Right atrium auricular region (tissue), 2 donors: ENCODE measurements at regions not wholly inside any gene's neighbourhood (a gene's known extent, or its start where the extent isn't known, plus 50 kb on each side); places are given as distances from the start of the nearest gene placed in this dataset.
"Not testable (repeated sequence)": the region's sequence is repeated elsewhere in the genome, so short reads cannot be mapped to it uniquely, and the experiment has no call there.

Experiments
- DNase-seq: peaks from one replicate; pipeline ENCODE4 v3.0.0-alpha.2; 2019; ENCODE audit warnings: low spot score
- H3K27ac ChIP-seq, 2 donors: fragments of 200-600 bp; sonication (generic); 1 replicate in 1 of 2; 2 replicates in 1 of 2; pipeline ENCODE4 v1.5.1; 2016 to 2019
- H3K27me3 ChIP-seq, 2 donors: fragments of 200-600 bp; sonication (generic); one replicate each; pipeline versions ENCODE4 v1.5.1 to v1.6.0; 2017 to 2019
- H3K36me3 ChIP-seq: fragments of 200-600 bp; sonication (generic); one replicate; pipeline ENCODE4 v1.5.1; 2016
- H3K4me1 ChIP-seq, 2 donors: fragments of 200-600 bp; sonication (generic); one replicate each; pipeline versions ENCODE4 v1.5.1 to v1.6.0; 2017 to 2019
- H3K4me3 ChIP-seq, 2 donors: fragments of 200-600 bp; sonication (generic); 1 replicate in 1 of 2; 2 replicates in 1 of 2; pipeline ENCODE4 v1.5.1; 2017 to 2019; ENCODE audit warnings: mild to moderate bottlenecking in 1 of 2, moderate library complexity in 1 of 2
- H3K9me3 ChIP-seq, 2 donors: fragments of 200-600 bp; sonication (generic); one replicate each; pipeline ENCODE4 v1.5.1; 2019
- CTCF ChIP-seq, 2 donors: fragments of 200-600 bp; sonication (generic); IDR thresholded peaks; one replicate each; pipeline ENCODE4 v1.5.1; 2019; ENCODE audit warnings: antibody characterized with exemption in 2 of 2

GRCh38 chr13:20311596-20311995 lies 79.5 kb upstream of the GJB6 start:
- no peak overlapping the region for H3K27ac ChIP-seq
- no peak overlapping the region for H3K4me3 ChIP-seq
- no peaks in the 10 kb centered on the region for H3K27me3 ChIP-seq
- no peaks in the 10 kb centered on the region for H3K4me1 ChIP-seq
- no peaks in the 10 kb centered on the region for H3K36me3 ChIP-seq
- no peak for TF ChIP-seq CTCF (IDR thresholded peaks at IDR 0.05)
- H3K9me3 ChIP-seq, result peaks cover 3 to 12% of the 10 kb centered on the region in 2 donors
- DNase-seq, result no peak

- H3K27me3 ChIP-seq, result no peaks in the 10 kb centered on the region
- TF ChIP-seq CTCF (IDR thresholded peaks at IDR 0.05), result no peak
- no peaks in the 10 kb centered on the region for H3K4me1 ChIP-seq
- no peak for DNase-seq
- no peak overlapping the region for H3K4me3 ChIP-seq
- peaks cover 3 to 12% of the 10 kb centered on the region in 2 donors for H3K9me3 ChIP-seq
- no peak overlapping the region for H3K27ac ChIP-seq
- H3K36me3 ChIP-seq, result no peaks in the 10 kb centered on the region
Measured at GRCh38 chr13:20311022-20311421, 78.9 kb upstream of the GJB6 start.

- H3K36me3 ChIP-seq, result no peaks in the 10 kb centered on the region
- H3K27ac ChIP-seq, result no peak overlapping the region
- DNase-seq, result no peak
Measured at GRCh38 chr13:20306039-20306438, 73.9 kb upstream of the GJB6 start.

GRCh38 chr13:20305587-20305986 lies 73.5 kb upstream of the GJB6 start:
- H3K4me1 ChIP-seq, result peaks cover 0 to 9% of the 10 kb centered on the region in 2 donors
- TF ChIP-seq CTCF (IDR thresholded peaks at IDR 0.05), result no peak

More at GRCh38 chr13:20306039-20306438, 73.9 kb upstream of the GJB6 start:
- Histone ChIP-seq H3K4me3 (no peak overlapping the region), H3K9me3 (peaks cover 3 to 12% of the 10 kb centered on the region in 2 donors), H3K4me1 (peaks cover 0 to 8% of the 10 kb centered on the region in 2 donors), H3K27me3 (no peaks in the 10 kb centered on the region)
- TF ChIP-seq CTCF (IDR thresholded peaks at IDR 0.05), result no peak

GRCh38 chr13:20304061-20304460 lies 71.9 kb upstream of the GJB6 start:
- H3K4me1 ChIP-seq, H3K27ac ChIP-seq, H3K27me3 ChIP-seq, DNase-seq, H3K36me3 ChIP-seq, H3K4me3 ChIP-seq: not testable (repeated sequence)
- peaks cover 3 to 12% of the 10 kb centered on the region in 2 donors for H3K9me3 ChIP-seq

More at GRCh38 chr13:20305587-20305986, 73.5 kb upstream of the GJB6 start:
- H3K4me3 ChIP-seq, result no peak overlapping the region
- no peaks in the 10 kb centered on the region for H3K36me3 ChIP-seq
- no peak overlapping the region for H3K27ac ChIP-seq
- H3K27me3 ChIP-seq, result no peaks in the 10 kb centered on the region
- no peak for DNase-seq
- H3K9me3 ChIP-seq, result peaks cover 3 to 12% of the 10 kb centered on the region in 2 donors

- DNase-seq, result no peak
Measured at GRCh38 chr13:20303636-20304035, 71.5 kb upstream of the GJB6 start.

More at GRCh38 chr13:20303636-20304035, 71.5 kb upstream of the GJB6 start:
- Histone ChIP-seq H3K4me1 (peaks cover 0 to 9% of the 10 kb centered on the region in 2 donors), H3K27me3 (no peaks in the 10 kb centered on the region), H3K36me3 (no peaks in the 10 kb centered on the region), H3K9me3 (peaks cover 3 to 11% of the 10 kb centered on the region in 2 donors), H3K4me3 (no peak overlapping the region), H3K27ac (no peak overlapping the region)
- no peak for TF ChIP-seq CTCF (IDR thresholded peaks at IDR 0.05)
